GM12878 (cell line): ENCODE measurements at regions not wholly inside any gene's neighbourhood (a gene's known extent, or its start where the extent isn't known, plus 50 kb on each side); places are given as distances from the start of the nearest gene placed in this dataset.

Experiments used
- ATAC-seq: fragments of 200-7000 bp; cut with Tn5 transposase; 3 replicates; pipeline ENCODE4 v1.9.1; 2020; ENCODE audit warnings: mild to moderate bottlenecking, moderate library complexity
- BruUV-seq: library from RNA; stranded (reverse); fragments of 400-500 nt; replicated peaks from 2 replicates; lab custom pipeline; 2021; lab: Mats Ljungman, UMichigan
- CTCF ChIA-PET: fragments of 300-600 bp; sonication (Branson Sonifier 250); formaldehyde crosslinking; extraction: SDS; loops from one replicate; lab custom pipeline; 2021; ENCODE audit warnings: inconsistent platforms; lab: Yijun Ruan, JAX
- POLR2A ChIA-PET: fragments of 350-600 bp; formaldehyde crosslinking; extraction: SDS; loops from one replicate; lab custom pipeline; 2021; ENCODE audit warnings: inconsistent platforms; lab: Charles Lee
- RAD21 ChIA-PET: fragments of 300-600 bp; sonication (Branson Sonifier 250); formaldehyde crosslinking; loops from one replicate; lab custom pipeline; 2023; ENCODE audit warnings: antibody characterized with exemption; ENCODE audit not compliant: unreplicated experiment; lab: Charles Lee
- SMC1A ChIA-PET: fragments of 300-600 bp; sonication (Branson Sonifier 250); formaldehyde crosslinking; loops from one replicate; lab custom pipeline; 2023; ENCODE audit not compliant: unreplicated experiment, uncharacterized antibody; lab: Charles Lee
- DNase-seq: peaks from one replicate; pipeline ENCODE4 v3.0.0-alpha.2; 2011; ENCODE audit warnings: low read depth, low spot score
- FAIRE-seq: peaks from 3 replicates; lab custom pipeline; 2011; peaks lifted over from hg19 to GRCh38; lab: Jason Lieb, UNC
- H2AFZ ChIP-seq: 2 replicates; pipeline ENCODE4 v1.6.0; 2011; ENCODE audit warnings: low read depth, low read length, control low read depth; ENCODE audit not compliant: control insufficient read depth
- H3K27ac ChIP-seq: 2 replicates; pipeline ENCODE4 v1.5.1; 2011; ENCODE audit warnings: control low read depth; ENCODE audit not compliant: control insufficient read depth, insufficient read depth
- H3K27me3 ChIP-seq, 2 experiments: replicated peaks in 1 of 2; 2 replicates each; pipeline versions ENCODE4 v1.6.0 to v1.6.1; 2011; ENCODE audit warnings: low read length in 1 of 2; ENCODE audit not compliant: control insufficient read depth in 2 of 2, insufficient read depth in 2 of 2
- H3K36me3 ChIP-seq, 2 experiments: 2 replicates each; pipeline ENCODE4 v1.5.1; 2011; ENCODE audit warnings: low read length in 1 of 2; ENCODE audit not compliant: control insufficient read depth in 2 of 2, insufficient read depth in 2 of 2
- H3K4me1 ChIP-seq: 2 replicates; pipeline ENCODE4 v1.6.1; 2011; ENCODE audit warnings: mild to moderate bottlenecking, low read length, moderate library complexity, mixed read lengths; ENCODE audit not compliant: control insufficient read depth, insufficient read depth
- H3K4me2 ChIP-seq: 2 replicates; pipeline ENCODE4 v1.6.0; 2011; ENCODE audit warnings: control low read depth; ENCODE audit not compliant: control insufficient read depth, insufficient read depth
- H3K4me3 ChIP-seq: fragments of 200-600 bp; sonication (generic); 2 replicates; pipeline ENCODE4 v1.5.1; 2016
- H3K79me2 ChIP-seq: 2 replicates; pipeline ENCODE4 v1.6.0; 2011; ENCODE audit warnings: low read length; ENCODE audit not compliant: control insufficient read depth, insufficient read depth
- H3K9ac ChIP-seq: 2 replicates; pipeline ENCODE4 v1.8.0; 2011; ENCODE audit warnings: low read length, control low read depth, mixed read lengths; ENCODE audit not compliant: control insufficient read depth, insufficient read depth
- H3K9me3 ChIP-seq: replicated peaks from 3 replicates; pipeline ENCODE4 v1.5.1; 2011; ENCODE audit warnings: mild to moderate bottlenecking, low read length; ENCODE audit not compliant: control insufficient read depth, insufficient read depth
- H4K20me1 ChIP-seq: 2 replicates; pipeline ENCODE4 v1.6.0; 2011; ENCODE audit not compliant: control insufficient read depth, insufficient read depth
- CREM ChIP-seq: IDR thresholded peaks from 2 replicates; pipeline ENCODE4 v1.6.1; 2014; ENCODE audit warnings: antibody characterized with exemption, low read depth
- EGR1 ChIP-seq, 2 experiments: IDR thresholded peaks; 1 replicate in 1 of 2; 2 replicates in 1 of 2; pipeline ENCODE4 v1.6.1; 2011 to 2012; ENCODE audit warnings: low read depth in 2 of 2, low read length in 2 of 2, borderline replicate concordance in 1 of 2, mild to moderate bottlenecking in 1 of 2, moderate library complexity in 1 of 2
- HDAC6 ChIP-seq: fragments of 200-600 bp; sonication (generic); IDR thresholded peaks from one replicate; pipeline ENCODE4 v1.8.0; 2017; ENCODE audit warnings: antibody characterized with exemption; ENCODE audit not compliant: unreplicated experiment
- HDGF ChIP-seq: fragments of 450-650 bp; IDR thresholded peaks from 2 replicates; pipeline ENCODE4 v1.6.1; 2016; ENCODE audit warnings: antibody characterized with exemption
- NFXL1 ChIP-seq: fragments of 450-650 bp; IDR thresholded peaks from 2 replicates; pipeline ENCODE4 v1.6.1; 2017; ENCODE audit warnings: antibody characterized with exemption, mild to moderate bottlenecking, borderline replicate concordance
- PAX5 ChIP-seq: IDR thresholded peaks from 2 replicates; pipeline ENCODE4 v1.6.1; 2011; ENCODE audit warnings: low read depth, low read length, borderline replicate concordance
- PRDM15 ChIP-seq: fragments of 450-650 bp; formaldehyde crosslinking; IDR thresholded peaks from 2 replicates; pipeline ENCODE4 v1.4.0; 2020; ENCODE audit warnings: mild to moderate bottlenecking, moderate library complexity
- RAD51 ChIP-seq: fragments of 450-650 bp; IDR thresholded peaks from 2 replicates; pipeline ENCODE4 v1.6.1; 2016; ENCODE audit warnings: moderate library complexity, mild to moderate bottlenecking, inconsistent platforms
- RFX5 ChIP-seq: IDR thresholded peaks from 2 replicates; pipeline ENCODE4 v1.6.1; 2011; ENCODE audit warnings: low read depth, low read length, improper control_type of control experiment
- SMAD5 ChIP-seq: IDR thresholded peaks from 2 replicates; pipeline ENCODE4 v1.6.1; 2016; ENCODE audit warnings: antibody characterized with exemption, low read depth
- SMARCA5 ChIP-seq: fragments of 450-650 bp; IDR thresholded peaks from 2 replicates; pipeline ENCODE4 v1.6.1; 2017; ENCODE audit warnings: mild to moderate bottlenecking
- SP1 ChIP-seq: IDR thresholded peaks from one replicate; pipeline ENCODE4 v1.6.1; 2011; ENCODE audit warnings: low read depth, low read length
- ZNF622 ChIP-seq: fragments of 450-650 bp; IDR thresholded peaks from 2 replicates; pipeline ENCODE4 v1.6.1; 2017; ENCODE audit warnings: mild to moderate bottlenecking, inconsistent platforms
- ZNF687 ChIP-seq: fragments of 450-650 bp; IDR thresholded peaks from 2 replicates; pipeline ENCODE4 v1.6.1; 2017; ENCODE audit warnings: mild to moderate bottlenecking, moderate library complexity
- WGBS: methylation state at CpG from one replicate; pipeline ENCODE4 v1.1.6; 2016; ENCODE audit warnings: low lambda C conversion rate; ENCODE audit not compliant: insufficient replicate concordance, insufficient coverage; ENCODE audit errors: missing lambda C conversion rate; 5-methylcytosine and 5-hydroxymethylcytosine counted together
- in situ Hi-C: fragments of 300-500 bp; cut with MboI; formaldehyde crosslinking; loops from 9 replicates; pipeline ENCODE4 v1.14.3; 2018; ENCODE audit warnings: mixed read lengths
- intact Hi-C: fragments of 100-400 bp; cut with micrococcal nuclease; formaldehyde crosslinking; loops from one replicate; pipeline ENCODE4 v1.14.2; 2022; ENCODE audit not compliant: unreplicated experiment
- TF ChIP-seq, protein P1 (sequence below): fragments of 450-650 bp; IDR thresholded peaks from 2 replicates; pipeline ENCODE4 v1.6.1; 2017; ENCODE audit warnings: mild to moderate bottlenecking, moderate library complexity

- Histone ChIP-seq H4K20me1 (no peaks in the 10 kb centered on the region), H3K79me2 (no peaks in the 10 kb centered on the region), H3K9me3 (no peaks in the 10 kb centered on the region), H3K27ac (no peak overlapping the region), H3K4me2 (no peak overlapping the region), H3K27me3 (no peaks in the 10 kb centered on the region), H3K4me3 (no peak overlapping the region), H2AFZ (no peak overlapping the region), H3K4me1 (no peaks in the 10 kb centered on the region), H3K9ac (no peak overlapping the region), H3K36me3 (no peaks in the 10 kb centered on the region)
- WGBS, result 0% methylated on average over 1 of the region's 1 CpG
- SMC1A ChIA-PET, result no interaction called here
- RAD21 ChIA-PET, result no interaction called here
- FAIRE-seq (no peak), ATAC-seq (no peak), DNase-seq (no peak)
- in situ Hi-C loops (no loop called here), intact Hi-C loops (no loop called here)
- CTCF ChIA-PET, result no interaction called here
- POLR2A ChIA-PET, result no interaction called here
- BruUV-seq, result no TSS peak
- TF ChIP-seq ZNF687 (no peak), HDAC6 (no peak), PAX5 (no peak), CREM (no peak), ZNF622 (no peak), SMARCA5 (no peak), PRDM15 (CRISPR knock-in tag) (no peak), HDGF (no peak), SMAD5 (no peak), RAD51 (no peak), RFX5 (no peak), SP1 (no peak), NFXL1 (no peak), EGR1 (IDR thresholded peaks at IDR 0.05; ENCODE audit: borderline replicate concordance in 1 of 2, low read depth in 2 of 2, low read length in 2 of 2) (no peak)
- TF ChIP-seq, protein P1, sequence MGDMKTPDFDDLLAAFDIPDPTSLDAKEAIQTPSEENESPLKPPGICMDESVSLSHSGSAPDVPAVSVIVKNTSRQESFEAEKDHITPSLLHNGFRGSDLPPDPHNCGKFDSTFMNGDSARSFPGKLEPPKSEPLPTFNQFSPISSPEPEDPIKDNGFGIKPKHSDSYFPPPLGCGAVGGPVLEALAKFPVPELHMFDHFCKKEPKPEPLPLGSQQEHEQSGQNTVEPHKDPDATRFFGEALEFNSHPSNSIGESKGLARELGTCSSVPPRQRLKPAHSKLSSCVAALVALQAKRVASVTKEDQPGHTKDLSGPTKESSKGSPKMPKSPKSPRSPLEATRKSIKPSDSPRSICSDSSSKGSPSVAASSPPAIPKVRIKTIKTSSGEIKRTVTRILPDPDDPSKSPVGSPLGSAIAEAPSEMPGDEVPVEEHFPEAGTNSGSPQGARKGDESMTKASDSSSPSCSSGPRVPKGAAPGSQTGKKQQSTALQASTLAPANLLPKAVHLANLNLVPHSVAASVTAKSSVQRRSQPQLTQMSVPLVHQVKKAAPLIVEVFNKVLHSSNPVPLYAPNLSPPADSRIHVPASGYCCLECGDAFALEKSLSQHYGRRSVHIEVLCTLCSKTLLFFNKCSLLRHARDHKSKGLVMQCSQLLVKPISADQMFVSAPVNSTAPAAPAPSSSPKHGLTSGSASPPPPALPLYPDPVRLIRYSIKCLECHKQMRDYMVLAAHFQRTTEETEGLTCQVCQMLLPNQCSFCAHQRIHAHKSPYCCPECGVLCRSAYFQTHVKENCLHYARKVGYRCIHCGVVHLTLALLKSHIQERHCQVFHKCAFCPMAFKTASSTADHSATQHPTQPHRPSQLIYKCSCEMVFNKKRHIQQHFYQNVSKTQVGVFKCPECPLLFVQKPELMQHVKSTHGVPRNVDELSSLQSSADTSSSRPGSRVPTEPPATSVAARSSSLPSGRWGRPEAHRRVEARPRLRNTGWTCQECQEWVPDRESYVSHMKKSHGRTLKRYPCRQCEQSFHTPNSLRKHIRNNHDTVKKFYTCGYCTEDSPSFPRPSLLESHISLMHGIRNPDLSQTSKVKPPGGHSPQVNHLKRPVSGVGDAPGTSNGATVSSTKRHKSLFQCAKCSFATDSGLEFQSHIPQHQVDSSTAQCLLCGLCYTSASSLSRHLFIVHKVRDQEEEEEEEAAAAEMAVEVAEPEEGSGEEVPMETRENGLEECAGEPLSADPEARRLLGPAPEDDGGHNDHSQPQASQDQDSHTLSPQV, result no peak
Observed at GRCh38 chr11:15590132-15590531, 475.4 kb downstream of the INSC start.
